GM18505 (cell line): ENCODE measurements at regions not wholly inside any gene's neighbourhood (a gene's known extent, or its start where the extent isn't known, plus 50 kb on each side); places are given as distances from the start of the nearest gene placed in this dataset.
"Not testable (repeated sequence)": the region's sequence is repeated elsewhere in the genome, so short reads cannot be mapped to it uniquely, and the experiment has no call there.

Experiments
- ATAC-seq: cut with Tn5 transposase; IDR thresholded peaks from one replicate; pipeline ENCODE4 v1.9.1; 2021; ENCODE audit not compliant: unreplicated experiment
- POLR2A ChIP-seq: IDR thresholded peaks from 4 replicates; pipeline ENCODE4 v1.6.1; 2011; ENCODE audit warnings: borderline replicate concordance; ENCODE audit not compliant: insufficient read depth, insufficient read length; ENCODE audit errors: extremely low read depth

DNA sequence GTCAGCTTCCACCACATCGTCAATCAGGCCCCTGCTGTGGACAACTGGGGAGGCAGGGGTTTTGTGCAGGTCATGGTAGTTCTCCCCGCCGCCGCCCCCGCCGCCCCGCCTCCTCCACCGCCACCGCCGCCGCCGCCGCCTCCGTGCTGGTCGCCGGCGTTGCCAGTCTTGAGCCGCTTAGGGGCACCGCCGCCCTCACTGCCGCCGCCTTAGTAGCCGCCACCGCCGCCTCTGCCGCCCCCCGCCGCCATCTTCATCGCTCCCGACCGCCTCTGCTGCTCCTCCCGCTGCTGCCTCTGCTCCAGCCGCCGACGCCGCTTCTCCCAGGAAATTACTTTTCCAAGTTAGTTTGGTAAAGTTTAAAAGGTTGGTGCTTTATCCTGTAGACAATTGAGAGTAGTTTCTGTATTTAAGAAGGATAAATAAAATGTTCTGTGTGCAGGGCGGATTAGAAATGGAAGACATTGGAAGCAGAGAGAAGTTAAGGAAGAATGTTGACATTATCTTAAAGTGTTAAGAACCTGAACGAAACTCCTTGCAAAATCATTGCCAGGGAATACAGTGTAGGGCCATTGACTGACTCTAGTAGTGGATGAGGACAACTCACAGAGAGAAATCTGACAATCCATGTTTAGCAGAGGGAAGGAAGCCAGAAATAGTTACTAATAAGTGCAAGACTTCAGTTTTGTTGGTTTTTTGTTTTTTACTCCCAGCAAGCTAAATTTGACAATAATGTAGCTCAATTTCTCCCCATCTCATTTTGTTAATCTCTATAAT lies 53.0 kb upstream of the GOLGA8A start:
- no peak for ATAC-seq
- no peak for TF ChIP-seq POLR2A

DNA sequence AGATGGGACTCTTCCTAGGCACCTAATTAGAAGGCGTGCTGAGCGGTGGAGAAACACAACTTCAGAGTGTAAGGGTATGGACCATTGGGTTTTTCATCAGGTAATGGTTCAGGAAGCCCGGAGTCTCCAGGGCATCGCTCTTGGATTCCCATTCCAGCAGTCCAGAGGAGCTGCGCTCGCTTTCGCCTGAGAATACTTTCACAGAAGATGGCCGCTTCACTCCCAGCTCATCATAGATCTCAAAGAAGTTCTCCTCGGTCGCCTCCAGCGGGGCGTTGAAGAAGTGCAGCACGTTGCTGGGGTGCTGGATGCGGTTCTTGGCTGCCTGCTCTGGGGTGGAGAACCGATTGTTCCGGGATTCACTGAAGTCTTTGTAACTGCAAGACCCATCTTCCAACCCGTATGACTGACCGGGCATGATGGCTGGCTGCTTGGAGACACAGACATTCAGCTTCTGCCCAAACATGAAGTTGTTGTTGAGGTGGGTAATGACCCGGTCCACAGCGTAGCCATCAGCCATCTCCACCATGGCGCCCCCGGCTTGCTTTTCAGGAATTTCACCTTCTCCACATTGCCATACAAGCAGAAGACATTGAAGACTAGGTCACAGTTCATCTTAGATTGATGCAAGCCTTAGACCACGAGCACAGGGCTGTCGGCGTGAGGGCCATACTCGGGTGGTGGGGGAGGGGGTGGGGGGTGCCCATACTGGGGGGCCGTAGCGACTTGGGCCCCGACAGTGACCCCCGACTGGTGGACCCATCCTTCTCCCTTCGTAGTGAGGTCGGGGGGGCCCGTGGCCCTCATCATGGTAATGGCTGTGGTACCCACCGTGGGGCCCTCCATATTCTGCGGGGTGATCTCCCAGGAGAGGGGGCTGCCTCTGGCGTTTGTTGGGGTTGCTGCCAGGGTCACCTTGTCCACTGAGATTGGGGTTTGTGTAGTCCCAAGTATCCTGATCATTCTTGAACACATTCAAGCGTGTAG lies 51.7 kb upstream of the GOLGA8A start:
- ATAC-seq, result not testable (repeated sequence)
